ENCODE measurements at regions not wholly inside any gene's neighbourhood (a gene's known extent, or its start where the extent isn't known, plus 50 kb on each side); places are given as distances from the start of the nearest gene placed in this dataset.
A peak's percentile ranks its signal among the peaks of the same experiment; 100 is the strongest.

DNA sequence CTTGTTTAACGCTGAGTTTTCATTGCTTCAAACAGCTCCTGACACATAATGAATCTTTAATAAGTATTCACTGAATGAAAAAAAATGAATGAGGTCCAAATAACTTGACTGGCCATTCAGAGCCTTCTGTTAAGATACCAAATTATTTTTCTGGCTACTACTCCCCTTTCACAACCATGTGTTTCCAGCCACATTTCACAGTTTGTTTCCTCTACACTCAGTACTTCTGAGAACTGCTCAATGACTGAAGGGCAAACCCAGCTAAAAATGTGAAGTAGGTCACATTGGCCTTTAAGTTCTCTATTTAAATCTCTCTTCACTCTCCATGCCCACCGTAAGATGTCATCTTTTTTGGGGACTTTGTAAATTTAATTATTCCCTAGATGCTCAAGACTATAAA is 78.4 kb upstream of the KRR1 start:
- Histone ChIP-seq H3K79me2 (ENCODE audit: low read length) (no peaks in the 10 kb centered on the region), H3K4me2 (ENCODE audit: low read length) (no peak overlapping the region), H3K27me3 (ENCODE audit: low read length) (no peaks in the 10 kb centered on the region), H4K20me1 (ENCODE audit: low read length) (no peaks in the 10 kb centered on the region), H3K36me3 (ENCODE audit: low read depth, low read length) (no peaks in the 10 kb centered on the region), H3K4me1 (ENCODE audit: insufficient read depth, low read length) (peaks cover 12% of the 10 kb centered on the region), H3F3A (ENCODE audit: low read length, unreplicated experiment) (no peaks in the 10 kb centered on the region), H3K4me3 (ENCODE audit: low read length) (no peak overlapping the region), H3K9ac (ENCODE audit: low read length) (no peak overlapping the region), H3K9me2 (replicated peaks; ENCODE audit: low read length) (0 out of 2 replicates have a peak, but pooled peaks cover 3% of the 10 kb centered on the region), H3K27ac (ENCODE audit: low read length) (no peak overlapping the region), H2AFZ (ENCODE audit: low read length) (no peak overlapping the region), H3K9me3 (ENCODE audit: low read length) (no peaks in the 10 kb centered on the region)
- DNase-seq (no peak), ATAC-seq (no peak)
- BruUV-seq (replicated peaks): no TSS peak
- POLR2A ChIA-PET (ENCODE audit: unreplicated experiment): no interaction called here
- TF ChIP-seq EZH2 (IDR thresholded peaks at IDR 0.05; ENCODE audit: low read length, unreplicated experiment) (no peak), EZH2phosphoT487 (IDR thresholded peaks at IDR 0.05; ENCODE audit: borderline replicate concordance, low read length) (no peak), CTCF (conservative IDR thresholded peaks at IDR 0.05; ENCODE audit: low read depth, low read length) (no peak)
- CTCF ChIA-PET: no interaction called here
- intact Hi-C loops (cut with micrococcal nuclease): no loop called here

DNA sequence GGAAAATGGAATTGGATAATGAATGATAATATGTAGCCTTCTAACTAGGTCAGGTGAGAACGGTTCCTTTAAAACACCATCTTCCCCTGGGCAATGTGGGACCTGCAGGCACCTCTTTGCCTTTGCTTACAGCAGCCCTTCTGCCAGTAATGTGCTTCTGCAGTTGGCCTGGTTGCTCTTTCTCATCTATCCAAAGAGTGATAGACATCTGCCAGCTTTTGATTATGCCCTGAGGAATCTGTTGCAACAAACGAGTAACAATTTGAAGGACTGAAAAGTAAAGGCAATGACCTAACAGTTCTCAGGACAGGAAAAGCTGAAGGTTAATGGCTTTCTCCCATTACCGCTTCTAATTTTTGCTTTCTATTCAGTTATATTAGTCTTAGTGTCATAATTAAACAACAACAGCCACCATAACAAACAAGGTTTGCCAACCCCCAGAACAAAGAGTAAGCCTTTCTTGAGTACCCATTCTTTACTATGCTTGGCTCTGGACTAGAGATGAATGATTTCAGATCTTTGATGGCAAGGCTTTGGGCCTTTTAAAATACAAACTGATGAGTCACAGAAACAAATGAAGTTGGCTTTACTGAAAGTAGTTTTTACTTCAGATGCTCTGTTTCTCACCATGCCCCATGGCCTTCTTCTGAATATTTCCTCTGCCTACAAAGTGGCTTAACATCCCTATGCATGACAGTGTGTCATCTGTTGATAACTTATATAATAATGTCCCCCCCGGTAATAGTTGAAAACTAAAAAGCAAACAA is 76.1 kb upstream of the KRR1 start:
- TF ChIP-seq CTCF (conservative IDR thresholded peaks at IDR 0.05; ENCODE audit: low read depth, low read length) (no peak), EZH2 (IDR thresholded peaks at IDR 0.05; ENCODE audit: low read length, unreplicated experiment) (no peak), EZH2phosphoT487 (IDR thresholded peaks at IDR 0.05; ENCODE audit: borderline replicate concordance, low read length) (no peak)
- H3F3A ChIP-seq (ENCODE audit: low read length, unreplicated experiment): no peaks in the 10 kb centered on the region
- no peak overlapping the region for H2AFZ ChIP-seq (ENCODE audit: low read length)
- no peak overlapping the region for H3K4me3 ChIP-seq (ENCODE audit: low read length)
- H3K9me2 ChIP-seq (replicated peaks; ENCODE audit: low read length): no peaks in the 10 kb centered on the region
- peaks cover 13% of the 10 kb centered on the region for H3K4me1 ChIP-seq (ENCODE audit: insufficient read depth, low read length)
- no peak overlapping the region for H3K4me2 ChIP-seq (ENCODE audit: low read length)
- ATAC-seq (no peak), DNase-seq (no peak)
- H3K36me3 ChIP-seq (ENCODE audit: low read depth, low read length): no peaks in the 10 kb centered on the region
- intact Hi-C loops (cut with micrococcal nuclease): no loop called here
- no peaks in the 10 kb centered on the region for H4K20me1 ChIP-seq (ENCODE audit: low read length)
- H3K79me2 ChIP-seq (ENCODE audit: low read length): no peaks in the 10 kb centered on the region
- no peak overlapping the region for H3K9ac ChIP-seq (ENCODE audit: low read length)
- no TSS peak for BruUV-seq (replicated peaks)
- CTCF ChIA-PET: no interaction called here
- H3K27me3 ChIP-seq (ENCODE audit: low read length): no peaks in the 10 kb centered on the region
- POLR2A ChIA-PET (ENCODE audit: unreplicated experiment): no interaction called here
- no peaks in the 10 kb centered on the region for H3K9me3 ChIP-seq (ENCODE audit: low read length)
- H3K27ac ChIP-seq (ENCODE audit: low read length): no peak overlapping the region

DNA sequence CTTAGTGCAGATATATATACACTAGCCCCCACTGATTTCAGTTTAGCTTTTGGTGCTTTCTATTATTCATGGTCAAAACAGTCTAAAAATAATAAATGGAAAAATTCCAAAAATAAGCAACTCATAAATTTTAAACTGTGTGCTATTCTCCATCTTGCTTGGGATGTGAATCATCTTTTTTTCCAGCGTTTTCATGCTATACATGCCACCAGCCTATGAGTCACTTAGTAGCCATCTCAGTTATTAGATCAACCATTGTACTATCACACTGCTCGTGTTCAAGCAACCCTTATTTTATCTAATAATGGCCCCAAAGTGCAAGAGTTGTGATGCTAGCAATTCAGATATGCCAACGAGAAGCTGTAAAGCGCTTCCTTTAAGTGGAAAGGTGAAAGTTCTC is 73.9 kb upstream of the KRR1 start:
- H3K79me2 ChIP-seq (ENCODE audit: low read length): no peaks in the 10 kb centered on the region
- peak overlapping the region; percentile 72 for H2AFZ ChIP-seq (ENCODE audit: low read length)
- no peaks in the 10 kb centered on the region for H3K27me3 ChIP-seq (ENCODE audit: low read length)
- ATAC-seq (peak; percentile 99), DNase-seq (peak; percentile 76)
- H3K4me2 ChIP-seq (ENCODE audit: low read length): peak overlapping the region; percentile 48
- TF ChIP-seq CTCF (conservative IDR thresholded peaks at IDR 0.05; ENCODE audit: low read depth, low read length): no peak
- H3K9ac ChIP-seq (ENCODE audit: low read length): no peak overlapping the region
- BruUV-seq (replicated peaks): no TSS peak
- H3K4me1 ChIP-seq (ENCODE audit: insufficient read depth, low read length): peaks cover 13% of the 10 kb centered on the region
- intact Hi-C loops (cut with micrococcal nuclease): no loop called here
- ChIA-PET CTCF (no interaction called here), POLR2A (ENCODE audit: unreplicated experiment) (interaction anchor here (0.5 kb wide), 1 partner anchor 347 kb away, joined by 4 read pairs; no protein-coding TSS in a partner anchor)
- no peaks in the 10 kb centered on the region for H3F3A ChIP-seq (ENCODE audit: low read length, unreplicated experiment)
- no peaks in the 10 kb centered on the region for H3K9me2 ChIP-seq (replicated peaks; ENCODE audit: low read length)
- H3K27ac ChIP-seq (ENCODE audit: low read length): peak overlapping the region; percentile 27
- no peaks in the 10 kb centered on the region for H3K9me3 ChIP-seq (ENCODE audit: low read length)
- no peaks in the 10 kb centered on the region for H4K20me1 ChIP-seq (ENCODE audit: low read length)
- H3K4me3 ChIP-seq (ENCODE audit: low read length): no peak overlapping the region
- no peaks in the 10 kb centered on the region for H3K36me3 ChIP-seq (ENCODE audit: low read depth, low read length)

Data from PC-3 (cell line).